GM19328 (cell line): ENCODE measurements at regions not wholly inside any gene's neighbourhood (a gene's known extent, or its start where the extent isn't known, plus 50 kb on each side); places are given as distances from the start of the nearest gene placed in this dataset.

Experiments
- ATAC-seq: cut with Tn5 transposase; IDR thresholded peaks from one replicate; pipeline ENCODE4 v1.9.1; 2021; ENCODE audit warnings: mild to moderate bottlenecking, moderate library complexity; ENCODE audit not compliant: unreplicated experiment

DNA sequence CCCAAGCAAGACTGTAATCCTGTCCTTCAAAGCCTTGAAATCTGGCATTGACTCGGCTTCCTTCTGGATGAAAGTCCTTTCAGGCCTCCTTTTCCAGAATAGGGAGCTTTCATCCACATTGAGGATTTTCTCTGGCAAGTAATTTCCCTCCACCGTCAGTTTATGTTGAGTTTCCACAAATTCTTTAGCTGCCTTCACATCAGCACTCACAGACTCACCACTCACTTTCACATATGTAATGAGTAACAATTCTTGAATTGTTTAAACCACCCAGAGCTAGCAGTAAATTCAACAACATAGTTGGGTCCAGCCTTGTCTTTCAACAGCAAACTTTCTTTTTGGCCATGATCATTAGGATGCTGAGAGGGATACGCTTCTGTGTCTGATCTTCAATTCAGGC lies 84.3 kb upstream of the PRDM11 start:
- ATAC-seq = no peak

DNA sequence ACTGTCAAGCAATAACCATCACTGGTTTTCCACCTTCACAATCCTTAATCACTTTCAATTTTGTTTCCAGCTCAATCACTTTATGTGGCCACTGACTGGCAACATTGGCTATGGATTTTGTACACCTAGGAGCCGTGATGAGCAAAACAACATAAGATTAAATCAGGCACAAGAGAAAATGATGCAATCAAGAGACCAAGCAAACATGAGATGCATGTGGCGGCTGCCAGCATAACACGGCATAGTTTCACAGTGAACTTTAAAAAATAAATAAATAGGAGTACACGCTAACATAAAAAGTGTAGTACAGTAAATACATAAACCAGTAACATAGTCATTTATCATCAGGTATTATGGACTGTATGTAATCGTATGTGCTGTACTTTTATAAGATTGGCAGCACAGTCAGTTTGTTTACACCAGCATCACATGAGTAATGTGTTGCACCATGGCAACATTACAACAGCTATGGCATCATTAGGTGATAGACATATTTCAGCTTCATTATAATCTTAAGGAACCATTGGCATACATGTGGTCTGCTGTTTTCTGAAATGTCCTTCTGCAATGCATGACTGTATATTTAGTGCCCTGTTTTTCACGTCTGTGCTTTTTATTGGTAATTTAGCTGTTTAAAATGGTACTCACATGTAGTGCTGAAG lies 83.3 kb upstream of the PRDM11 start:
- no peak for ATAC-seq

- ATAC-seq = no peak
These were observed 82.8 kb upstream of the PRDM11 start for GRCh38 chr11:45063669-45064068.

DNA sequence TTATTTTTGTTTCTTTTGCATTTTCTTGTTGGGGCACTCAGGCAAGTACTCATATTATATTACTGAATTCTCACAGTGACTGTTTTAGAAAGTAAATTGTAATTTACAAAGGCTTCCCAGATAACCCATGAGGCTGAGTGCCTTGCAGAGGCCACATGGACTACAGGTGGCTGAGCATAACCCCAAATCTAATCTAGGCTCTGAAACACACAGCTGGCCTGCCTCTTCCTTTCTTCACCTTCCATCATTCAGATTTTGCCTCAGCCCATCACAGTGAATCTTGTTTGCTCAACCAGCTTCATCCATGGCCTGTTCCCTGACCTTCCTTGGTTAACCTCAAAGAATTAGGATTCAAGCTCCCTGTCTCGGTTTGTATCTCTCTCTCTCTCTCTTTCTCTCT lies 78.5 kb upstream of the PRDM11 start:
- no peak for ATAC-seq

- ATAC-seq = no peak
These were observed 75.2 kb upstream of the PRDM11 start for GRCh38 chr11:45071232-45071631.

DNA sequence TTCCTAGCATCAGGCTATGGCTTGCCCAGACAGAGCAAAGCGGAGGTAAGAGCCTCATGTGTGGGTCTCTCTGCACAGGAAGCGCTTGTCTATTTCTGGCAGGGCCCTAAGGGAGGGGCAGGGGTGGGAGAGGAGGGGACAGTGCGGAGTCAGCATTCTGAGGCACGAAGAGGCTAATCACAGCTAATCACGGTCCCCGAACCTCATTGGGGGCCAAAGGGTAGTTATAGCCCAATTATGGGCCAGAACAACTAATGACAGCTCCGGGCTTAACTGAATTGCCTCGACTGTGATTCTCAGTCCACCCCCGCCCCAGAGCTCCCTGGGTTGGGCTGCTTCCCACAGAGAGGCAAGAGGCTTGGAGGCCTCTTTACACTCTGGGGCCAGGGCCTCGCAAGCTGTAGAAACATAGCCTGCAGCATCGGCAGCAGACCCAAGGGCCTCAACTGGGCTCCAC lies 72.7 kb upstream of the PRDM11 start:
- ATAC-seq = no peak

DNA sequence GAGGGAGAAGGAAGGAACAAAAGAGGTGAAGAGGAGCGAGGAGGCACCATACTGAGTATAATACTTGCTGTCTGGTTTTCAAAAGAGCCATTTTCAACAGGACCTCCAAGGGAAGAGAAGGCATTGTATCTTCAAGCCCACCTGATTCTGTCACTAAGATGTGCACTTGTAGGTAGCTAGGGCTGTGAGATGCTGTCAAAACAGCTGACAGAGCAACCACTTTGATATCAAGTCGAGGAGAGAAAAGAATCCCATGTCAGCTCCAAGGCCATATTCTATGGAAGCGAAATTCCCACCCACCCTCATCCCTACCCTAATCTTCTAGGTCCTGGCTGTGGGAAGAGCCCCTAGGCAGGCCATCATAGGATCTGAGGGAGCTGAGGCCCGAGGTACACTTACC lies 70.9 kb upstream of the PRDM11 start:
- no peak for ATAC-seq

DNA sequence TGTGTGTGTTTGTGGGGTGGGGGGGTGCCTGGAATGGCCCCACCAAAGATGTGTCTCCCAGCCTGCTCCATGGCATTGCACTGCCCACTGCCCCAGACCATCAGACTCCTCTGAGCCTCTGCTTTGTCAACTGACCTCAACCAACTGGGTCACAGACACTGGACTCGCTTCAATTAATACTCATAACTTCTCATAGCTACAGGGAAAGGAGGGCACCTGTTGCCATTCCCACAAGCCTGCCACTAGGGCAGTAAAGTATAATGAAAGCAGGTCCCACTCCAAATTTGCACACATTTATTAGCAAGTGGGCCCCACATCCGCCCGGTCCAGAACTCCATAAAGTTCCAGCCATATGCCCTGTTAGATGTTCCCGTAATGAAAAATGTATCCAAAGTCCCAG lies 70.5 kb upstream of the PRDM11 start:
- no peak for ATAC-seq

DNA sequence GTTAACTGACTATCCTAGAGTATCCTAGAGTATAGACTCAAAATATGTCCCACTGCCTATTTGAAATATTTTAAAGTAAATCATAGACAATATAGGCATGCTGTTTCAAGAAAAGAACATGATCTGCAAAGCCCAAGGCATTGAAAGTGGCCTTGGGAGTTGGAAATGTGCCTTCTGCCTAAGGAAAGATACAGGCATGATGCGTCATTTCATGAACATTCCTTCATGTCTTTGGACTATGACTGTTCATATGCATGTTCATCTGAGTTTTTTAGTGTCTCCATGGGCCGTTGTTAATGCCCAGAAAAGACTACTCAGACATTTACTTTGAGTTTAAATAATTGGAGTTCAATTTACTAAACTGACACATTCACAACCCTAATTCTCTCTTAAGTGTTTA lies 69.7 kb upstream of the PRDM11 start:
- ATAC-seq = no peak

DNA sequence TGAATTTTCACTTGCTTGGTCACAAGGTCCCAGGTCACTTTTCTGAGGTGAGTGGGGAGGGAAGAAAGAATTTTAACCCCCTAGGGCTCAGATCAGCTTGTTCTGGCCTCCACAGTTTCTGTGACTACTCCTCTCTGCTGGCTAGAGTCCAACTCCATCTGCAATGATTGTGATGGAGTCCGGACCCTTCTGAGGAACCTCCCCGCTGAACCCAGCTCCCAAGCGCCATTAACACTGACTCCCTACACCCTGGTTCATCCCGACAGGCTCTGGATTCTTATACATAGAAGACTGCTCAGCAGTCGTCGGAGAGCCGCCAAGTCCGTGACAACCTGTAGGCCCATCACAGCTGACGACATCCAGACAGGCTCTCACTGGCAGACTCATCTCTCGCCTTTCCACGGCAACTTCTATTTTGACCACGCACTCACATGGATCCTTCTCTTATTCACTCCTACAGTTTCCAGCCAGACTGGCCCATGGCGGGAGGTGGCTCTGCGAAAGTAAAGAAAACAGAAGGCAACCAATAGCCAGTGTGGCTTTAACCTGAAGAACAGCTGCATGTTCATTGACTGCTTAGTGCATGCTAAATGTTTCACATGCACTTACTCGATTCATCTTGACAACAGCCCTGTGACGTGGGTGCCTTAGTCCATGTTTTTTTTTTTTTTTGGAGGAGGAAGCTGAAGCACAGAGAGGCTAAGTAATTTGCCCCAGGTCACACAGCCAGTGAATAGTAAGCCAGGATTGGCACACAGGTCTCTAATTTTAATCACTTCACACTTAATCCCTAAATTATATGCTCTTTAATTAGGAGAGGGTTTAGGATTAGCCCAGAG lies 68.0 kb upstream of the PRDM11 start:
- ATAC-seq = no peak

DNA sequence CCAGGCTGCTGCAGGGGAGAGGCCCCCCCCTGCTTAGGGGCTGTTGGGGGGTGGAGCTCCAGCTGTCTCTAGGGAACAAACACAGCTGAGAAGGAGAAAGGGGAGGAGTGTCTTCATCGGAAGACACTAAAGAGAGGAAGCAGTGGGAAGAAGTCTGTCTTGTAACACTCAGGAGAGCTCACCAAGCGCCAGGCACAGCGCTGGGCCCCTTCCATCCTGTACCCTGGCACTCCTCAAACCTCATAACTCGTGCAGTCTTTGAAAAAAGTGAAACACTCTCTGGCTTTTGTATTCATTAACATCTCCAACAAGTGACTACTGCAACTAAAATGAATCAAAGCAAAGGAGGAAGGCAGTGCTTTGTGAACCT lies 67.4 kb upstream of the PRDM11 start:
- no peak for ATAC-seq

- ATAC-seq = no peak
These were observed 66.9 kb upstream of the PRDM11 start for GRCh38 chr11:45079567-45079942.

DNA sequence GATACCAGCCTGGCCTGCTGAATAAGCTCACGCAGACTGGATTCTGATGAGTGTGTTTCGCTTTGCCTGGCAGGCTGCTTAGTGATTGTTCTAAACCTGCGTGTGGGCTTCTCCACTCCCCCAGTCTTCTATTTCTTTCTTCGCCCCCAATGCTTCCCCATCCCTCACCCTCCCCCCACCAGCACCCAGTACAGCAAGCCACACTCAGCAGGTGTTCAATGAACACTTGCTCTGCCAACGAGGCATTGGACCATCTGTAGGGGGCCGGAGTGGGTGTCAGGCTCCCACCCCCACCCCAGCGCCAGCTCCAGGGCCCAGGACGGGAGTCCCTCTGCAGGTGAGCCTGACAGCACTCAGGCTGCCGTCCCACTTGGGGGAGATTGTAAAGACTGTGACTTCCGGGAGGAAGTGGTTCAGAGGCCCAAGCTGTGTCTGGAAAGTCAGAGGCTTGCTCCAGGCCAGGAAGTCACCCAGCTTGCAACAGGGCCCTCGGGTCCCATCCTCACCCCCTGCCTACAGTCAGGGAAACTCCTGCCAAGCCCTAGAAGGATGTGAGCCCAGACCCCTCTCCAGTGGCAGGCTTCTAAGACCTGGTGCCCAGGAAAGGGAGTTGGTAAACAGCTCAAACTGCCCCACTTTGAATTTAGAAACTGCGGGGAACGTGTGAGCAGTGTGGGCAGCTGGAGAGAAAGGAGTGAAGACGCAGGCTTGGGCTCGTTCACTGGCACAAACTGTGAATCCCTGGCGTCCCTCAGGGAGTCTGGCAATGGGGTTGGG lies 66.3 kb upstream of the PRDM11 start:
- ATAC-seq = no peak

DNA sequence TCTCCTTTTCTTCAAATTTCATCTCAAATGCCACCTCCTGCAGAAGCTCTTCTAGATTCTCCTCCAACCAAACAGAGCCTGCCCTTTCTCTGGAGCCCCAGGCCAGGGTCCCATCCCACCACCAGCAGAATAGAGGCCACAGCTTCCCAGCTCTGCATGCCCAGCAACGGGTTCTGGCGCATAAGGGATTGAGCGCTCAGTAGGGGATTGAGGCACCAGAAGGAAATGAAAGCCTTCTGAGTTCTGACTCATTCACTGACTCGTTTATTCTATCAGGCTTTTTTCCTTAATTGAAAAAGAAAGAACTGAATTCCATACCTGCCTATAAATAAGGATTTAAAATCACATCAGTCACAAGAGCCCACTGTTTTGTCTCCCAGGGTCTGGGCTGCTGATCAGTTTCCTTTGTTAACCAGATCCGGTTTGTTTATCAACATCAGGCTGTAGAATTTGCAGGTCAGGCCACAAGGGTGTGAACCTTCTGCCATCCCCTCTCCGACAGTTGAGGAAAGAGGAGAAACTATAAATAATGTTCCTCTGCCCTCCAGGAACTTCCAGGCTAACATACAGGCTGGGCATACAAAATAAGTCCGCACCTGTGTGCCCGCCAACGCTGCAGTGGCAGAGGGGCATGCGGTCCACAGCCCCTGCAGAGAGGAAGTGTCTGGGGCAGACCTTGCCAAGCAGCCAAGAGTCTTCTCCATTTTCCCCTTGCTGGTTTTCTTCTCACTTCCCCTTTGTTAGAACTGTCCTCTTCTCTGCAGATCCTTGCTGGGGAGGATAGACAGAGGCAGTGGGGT lies 63.5 kb upstream of the PRDM11 start:
- ATAC-seq = no peak

GRCh38 chr11:45083544-45084087 lies 62.8 kb upstream of the PRDM11 start:
- ATAC-seq = no peak

DNA sequence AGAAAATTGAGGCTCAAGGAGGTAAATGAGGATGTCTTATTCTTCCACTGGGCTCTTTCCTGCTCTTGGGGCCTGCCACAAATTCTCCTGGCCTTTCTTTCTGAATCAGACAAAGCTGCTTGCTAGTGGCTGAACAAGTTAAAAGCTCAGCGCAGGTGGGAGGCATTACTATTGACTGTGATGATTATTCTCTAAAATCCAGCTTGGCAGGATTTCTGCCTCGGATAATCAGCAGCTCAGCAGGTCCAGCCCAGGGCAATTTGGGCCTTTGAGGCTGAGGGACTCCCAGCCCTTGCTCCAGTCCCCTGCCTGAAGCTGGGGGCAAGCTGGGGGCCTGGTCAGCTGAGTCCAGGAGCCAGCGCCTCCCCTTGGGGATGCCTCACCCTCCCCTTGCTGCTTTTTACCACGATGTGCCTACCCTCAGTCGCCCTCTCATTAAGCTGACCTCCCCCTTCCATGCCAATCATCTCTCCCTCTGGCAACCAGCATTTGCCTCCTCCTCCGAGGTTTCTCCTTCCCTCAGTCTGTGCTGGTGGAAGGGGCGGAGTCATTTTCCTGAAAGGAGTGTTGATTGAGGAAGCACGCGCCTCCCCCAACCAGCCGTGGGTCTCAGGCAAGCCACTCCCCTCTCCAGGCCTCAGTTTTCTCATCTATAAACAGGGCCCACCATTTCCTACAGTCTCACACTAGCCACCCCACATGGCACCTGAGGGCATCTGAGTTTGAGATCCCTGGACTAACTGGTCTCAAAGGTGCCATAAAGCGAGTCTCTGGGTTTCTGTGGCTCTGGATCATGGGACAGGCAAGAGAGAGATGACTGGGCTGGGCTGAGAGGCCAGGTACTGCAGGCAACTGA lies 60.6 kb upstream of the PRDM11 start:
- ATAC-seq = no peak

GRCh38 chr11:45086526-45086925 lies 59.9 kb upstream of the PRDM11 start:
- no peak for ATAC-seq

DNA sequence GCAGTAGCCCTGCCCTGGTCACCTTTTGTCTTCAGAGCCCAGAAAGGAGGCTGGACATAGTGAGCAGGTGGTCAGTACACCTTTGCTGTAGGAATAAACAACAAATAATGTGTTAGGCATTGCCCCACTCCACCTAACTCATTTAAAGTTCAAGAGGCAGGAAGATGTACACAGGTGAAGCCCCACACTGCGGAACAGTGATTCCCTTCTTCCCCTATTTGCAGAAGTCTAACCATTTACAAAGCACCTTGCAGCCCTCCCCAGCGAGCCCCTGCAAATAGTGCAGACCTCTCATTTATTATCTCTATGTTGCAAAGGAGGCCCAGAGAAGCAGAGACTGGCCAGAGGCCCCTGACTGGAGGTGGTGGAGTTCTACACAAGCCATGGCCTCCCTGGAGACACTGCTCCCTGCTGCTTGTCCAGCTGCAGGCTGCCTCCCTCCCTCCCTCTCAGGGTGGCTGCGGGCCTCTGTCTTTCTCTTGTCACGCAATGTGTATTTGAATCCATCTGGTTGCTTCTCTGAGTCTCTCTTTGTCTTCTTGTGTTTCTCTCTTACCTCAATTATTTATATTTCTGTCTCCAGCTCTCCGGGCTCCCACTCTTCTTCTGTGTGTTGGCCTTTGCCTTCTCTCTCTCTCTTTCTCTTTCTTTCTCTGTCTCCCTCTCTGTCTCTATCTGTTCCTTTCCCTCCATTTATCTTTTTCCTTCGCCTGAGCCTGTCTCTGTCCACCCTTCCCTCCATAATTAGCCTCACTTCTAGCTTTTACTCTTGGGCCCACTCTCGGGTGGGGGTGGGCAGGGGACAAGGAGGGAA lies 59.1 kb upstream of the PRDM11 start:
- no peak for ATAC-seq

- ATAC-seq = no peak
These were observed 58.6 kb upstream of the PRDM11 start for GRCh38 chr11:45087900-45088160.
